ENCODE measurements at regions not wholly inside any gene's neighbourhood (a gene's known extent, or its start where the extent isn't known, plus 50 kb on each side); places are given as distances from the start of the nearest gene placed in this dataset.
"Not testable (repeated sequence)": the region's sequence is repeated elsewhere in the genome, so short reads cannot be mapped to it uniquely, and the experiment has no call there.

DNA sequence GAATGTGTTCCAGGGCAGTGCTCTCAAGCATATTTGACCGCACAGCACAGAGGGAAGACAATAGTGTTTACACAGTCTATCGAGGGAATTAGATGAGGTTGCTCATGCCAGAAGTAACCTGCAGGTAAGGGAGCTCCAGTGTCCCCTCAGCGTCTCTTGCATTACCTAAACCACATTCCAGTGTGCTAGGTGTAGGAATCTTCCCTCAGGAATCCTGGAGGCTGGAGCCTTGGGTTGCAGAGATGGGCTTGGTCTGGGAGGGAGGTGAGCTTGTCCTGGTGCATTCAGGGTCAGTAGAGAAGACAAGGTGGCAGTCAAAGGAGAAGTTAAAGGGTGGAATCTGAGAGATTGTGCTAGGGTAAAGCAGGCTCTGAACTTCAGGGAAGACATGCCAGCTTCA is 56.3 kb downstream of the SOX14 start:
- DNase-seq: no peak

DNA sequence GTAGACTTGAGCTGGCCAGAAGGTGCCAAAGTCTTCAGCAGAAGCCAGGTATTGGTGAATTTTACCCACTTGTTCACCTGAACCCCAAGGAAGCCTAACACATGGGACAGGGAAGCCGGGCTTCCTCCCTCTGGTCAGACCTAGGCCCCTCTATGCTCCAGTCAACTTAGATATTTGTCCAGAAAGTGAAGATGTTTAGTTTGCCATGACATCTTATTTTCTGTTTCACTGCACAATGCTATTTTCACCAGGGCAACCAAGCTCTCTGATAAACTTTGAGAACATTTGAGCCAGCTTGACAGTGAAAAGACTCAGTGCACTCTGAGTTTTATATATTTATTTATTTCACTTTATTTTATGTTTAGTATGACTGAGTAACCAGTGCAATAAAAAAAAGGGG is 71.0 kb downstream of the SOX14 start:
- DNase-seq: no peak

DNA sequence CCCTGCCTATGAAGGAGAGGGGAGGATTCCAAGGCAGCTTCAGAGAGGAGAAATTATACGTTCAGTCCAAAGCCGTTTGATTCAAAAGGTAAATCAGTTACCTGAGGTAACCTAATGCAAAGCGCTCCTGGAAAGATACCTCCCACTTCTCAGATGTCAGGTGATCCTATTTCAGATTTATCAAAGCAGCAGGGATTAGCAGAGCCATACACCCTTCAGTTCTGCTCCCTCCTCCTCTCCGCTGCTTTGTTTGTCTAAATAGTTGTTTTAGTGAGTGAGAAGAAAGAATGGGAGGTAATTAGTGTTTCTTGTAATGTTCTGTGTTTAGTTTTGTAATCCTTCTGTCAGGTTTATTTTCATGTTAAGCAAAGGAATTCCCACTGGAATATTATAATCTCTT is 81.1 kb downstream of the SOX14 start:
- DNase-seq: no peak

DNA sequence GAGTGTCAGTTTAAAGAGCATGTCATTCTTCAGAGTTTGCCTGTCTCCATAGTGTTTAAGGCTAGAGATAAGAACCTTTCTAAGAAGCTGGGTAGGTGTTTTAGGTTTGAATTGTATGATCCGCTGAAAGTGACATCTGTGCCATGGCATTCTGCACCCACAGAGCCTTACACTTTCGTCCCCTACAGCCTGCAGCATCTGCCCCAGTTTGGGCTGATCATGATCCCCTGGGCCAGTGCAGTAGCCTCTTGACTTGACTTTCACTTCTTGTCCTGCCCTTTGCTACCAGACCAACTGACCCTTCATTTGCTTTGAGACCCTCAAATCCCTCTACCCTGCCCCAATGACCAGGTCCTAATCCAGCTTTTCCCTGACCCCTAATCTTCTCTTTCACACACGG is 81.6 kb downstream of the SOX14 start:
- DNase-seq: no peak

DNA sequence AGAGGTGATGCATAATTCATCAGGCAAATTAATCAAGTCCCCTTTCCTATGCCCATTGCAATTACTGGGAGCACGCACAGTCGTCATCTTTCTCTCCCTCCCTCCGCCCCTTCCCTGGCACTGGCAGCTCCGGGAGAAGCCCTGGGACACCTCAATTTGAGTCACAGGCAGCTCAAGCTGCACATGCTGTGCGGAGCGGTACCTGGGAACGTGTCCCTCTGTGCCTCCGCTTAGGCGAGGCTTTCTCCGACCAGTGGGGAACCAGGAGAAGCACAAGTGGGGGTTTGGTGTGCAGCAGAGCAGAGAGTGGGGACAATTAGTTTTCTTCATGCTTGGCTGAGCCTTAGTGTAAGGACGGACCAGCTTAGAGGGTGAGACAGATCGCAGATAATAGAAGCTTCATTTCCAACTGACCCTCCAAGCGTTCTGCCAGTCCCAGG is 88.3 kb downstream of the SOX14 start:
- DNase-seq: no peak

DNA sequence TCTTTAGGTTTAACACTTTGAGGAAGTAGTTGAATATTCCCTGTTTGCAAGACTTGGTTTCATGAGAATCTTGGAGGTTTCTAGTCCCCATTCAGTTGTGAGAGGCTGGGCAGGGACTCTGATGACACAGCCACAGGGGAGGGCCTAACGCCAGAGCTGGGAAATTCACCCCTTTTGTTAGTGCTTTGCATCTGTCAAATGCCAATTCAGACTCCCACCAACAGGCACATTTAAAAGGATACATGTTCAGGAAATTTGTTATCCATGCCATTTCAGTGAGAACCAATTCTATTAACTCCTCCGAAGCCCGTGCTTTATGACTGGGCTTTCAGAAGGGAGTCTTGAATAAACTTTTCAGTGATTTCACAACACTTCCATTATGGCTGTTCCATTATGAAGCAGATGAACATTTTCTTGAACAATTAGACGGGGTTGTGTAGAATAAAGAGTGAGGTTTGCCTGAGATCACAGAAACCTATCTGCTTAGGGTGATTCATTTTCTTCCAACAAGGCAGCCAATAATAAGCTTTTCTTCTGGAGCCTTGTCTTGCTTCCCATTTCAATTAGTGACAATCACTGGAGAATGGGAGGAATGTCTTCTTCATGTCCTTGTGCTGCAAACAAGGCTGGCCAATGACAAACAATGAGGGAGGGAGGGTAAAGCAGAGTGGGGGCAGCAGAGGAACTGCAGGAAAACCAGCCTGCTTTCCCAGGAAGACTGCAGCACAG is 90.6 kb downstream of the SOX14 start:
- DNase-seq: no peak

DNA sequence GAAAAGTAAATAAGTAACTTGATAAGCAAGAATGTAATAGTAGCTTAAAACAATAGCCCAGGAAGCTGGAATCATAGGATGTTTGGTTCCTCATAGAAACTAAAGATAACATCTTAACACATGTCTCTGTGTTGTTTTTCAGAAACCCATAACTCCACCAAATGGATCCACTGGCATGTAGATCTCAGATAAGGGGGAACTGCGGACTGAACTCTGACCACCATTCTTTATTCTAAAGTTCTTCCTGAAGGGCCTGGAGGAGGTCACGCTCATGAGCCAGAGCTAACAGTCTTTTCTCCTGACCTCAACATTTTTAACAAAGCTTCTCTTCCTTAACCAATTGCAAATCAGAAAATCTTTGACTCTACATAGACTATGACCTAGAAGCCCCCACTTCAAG is 101.9 kb downstream of the SOX14 start:
- DNase-seq: no peak

DNA sequence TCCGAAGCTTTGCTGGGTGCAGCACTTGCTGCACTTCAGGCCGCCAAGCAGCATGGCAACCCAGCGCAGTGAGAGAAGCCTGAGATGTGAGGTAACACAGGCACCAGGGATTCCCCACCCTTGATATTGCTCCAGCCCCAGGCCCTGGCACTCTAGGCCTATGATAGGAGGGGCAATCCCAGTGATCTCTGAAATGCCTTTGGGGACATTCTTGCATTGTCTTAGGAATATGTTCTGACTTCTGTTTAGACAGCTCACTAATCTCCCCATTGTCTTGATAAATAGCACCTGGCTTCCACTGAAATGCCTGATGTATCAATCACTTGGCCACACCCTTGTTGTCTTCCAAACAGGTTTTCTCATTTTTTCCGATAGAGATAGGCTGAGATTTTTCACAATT is 102.8 kb downstream of the SOX14 start:
- DNase-seq: no peak

DNA sequence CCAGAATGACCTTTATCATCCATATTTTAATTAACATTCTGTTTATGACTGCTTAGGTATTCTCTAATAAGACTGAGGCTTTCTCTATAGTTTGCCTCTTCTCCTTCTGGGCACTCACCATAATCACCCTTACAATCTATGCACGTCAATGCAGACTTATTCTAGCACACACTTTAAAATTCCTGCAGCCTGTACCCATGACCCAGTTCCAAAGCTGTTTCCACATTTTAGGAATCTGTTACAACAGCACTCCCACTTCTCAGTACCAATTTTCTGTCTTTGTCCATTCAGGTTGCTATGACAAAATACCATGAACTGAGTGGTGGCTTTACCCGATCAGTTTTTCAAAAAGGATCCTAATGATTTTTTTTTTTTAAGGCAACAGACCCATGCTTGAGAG is 103.5 kb downstream of the SOX14 start:
- DNase-seq: no peak

DNA sequence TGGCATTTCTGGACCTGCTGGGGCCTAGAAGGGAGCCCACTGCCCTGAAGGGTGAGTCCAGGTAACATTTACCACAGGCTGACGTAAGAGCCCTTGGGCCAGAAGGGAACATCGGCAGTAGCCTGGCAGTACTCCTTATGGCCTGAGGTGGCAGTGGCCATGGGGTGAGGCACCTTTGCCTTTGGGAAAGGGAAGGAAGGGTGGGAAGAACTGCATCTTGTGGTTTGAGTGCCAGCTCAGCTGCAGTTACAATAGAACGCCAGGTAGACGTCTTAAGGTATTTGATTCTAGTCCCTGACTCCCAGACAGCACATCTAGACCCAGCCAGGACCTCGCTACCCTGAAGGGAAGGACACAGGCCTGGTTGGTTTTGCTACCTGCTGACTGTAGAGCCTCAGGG is 104.9 kb downstream of the SOX14 start:
- DNase-seq: no peak

DNA sequence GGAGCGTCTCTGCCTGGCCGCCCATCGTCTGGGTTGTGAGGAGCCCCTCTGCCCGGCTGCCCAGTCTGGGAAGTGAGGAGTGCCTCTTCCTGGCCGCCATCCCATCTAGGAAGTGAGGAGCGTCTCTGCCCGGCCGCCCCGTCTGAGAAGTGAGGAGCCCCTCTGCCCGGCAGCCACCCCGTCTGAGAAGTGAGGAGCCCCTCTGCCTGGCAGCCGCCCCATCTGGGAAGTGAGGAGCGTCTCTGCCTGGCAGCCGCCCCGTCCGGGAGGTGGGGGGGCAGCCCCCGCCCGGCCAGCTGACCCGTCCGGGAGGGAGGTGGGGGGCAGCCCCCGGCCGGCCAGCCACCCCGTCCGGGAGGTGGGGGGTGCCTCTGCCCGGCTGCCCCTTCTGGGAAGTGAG is 108.5 kb downstream of the SOX14 start:
- not testable (repeated sequence) for DNase-seq

DNA sequence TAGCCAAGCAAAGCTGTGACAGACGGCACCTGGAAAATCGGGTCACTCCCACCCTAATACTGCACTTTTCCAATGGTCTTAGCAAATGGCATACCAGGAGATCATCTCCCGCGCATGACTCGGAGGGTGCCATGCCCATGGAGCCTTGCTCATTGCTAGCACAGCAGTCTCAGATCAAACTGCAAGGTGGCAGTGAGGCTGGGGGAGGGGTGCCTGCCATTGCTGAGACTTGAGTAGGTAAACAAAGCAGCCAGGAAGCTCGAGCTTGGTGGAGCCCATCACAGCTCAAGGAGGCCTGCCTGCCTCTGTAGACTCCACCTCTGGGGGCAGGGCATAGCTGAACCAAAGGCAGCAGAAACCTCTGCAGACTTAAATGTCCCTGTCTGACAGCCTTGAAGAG is 113.1 kb upstream of the CLDN18 start:
- not testable (repeated sequence) for DNase-seq

DNA sequence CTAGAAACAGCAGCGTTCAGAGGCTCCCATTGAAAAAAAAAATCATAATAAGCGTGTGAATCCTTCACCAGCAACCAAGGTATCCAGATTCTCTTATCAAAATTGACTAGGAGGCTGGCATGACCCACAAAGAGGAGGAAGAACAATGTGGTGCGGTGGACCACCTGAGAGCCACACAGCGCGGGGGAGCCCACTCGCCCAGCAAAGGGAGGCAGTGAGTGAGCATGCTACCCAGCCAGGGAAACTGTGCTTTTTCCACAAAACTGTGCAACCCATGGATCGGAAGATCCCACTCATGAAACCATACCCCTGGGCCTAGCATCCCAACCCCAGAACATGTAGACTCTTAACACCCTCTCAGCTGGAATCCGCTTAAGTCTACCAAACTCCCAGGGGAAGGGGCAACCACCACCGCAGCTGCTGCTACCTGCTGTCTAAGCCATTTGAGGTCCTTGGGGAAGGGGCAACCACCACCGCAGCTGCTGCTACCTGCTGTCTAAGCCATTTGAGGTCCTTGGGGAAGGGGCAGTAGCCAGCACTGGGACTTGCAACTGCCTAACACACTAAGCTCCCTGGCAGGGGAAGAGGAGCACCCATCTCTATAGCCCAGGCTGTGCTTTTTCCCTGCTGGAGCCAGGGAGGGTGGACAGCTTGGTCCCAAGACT is 102.8 kb upstream of the CLDN18 start:
- no peak for DNase-seq

DNA sequence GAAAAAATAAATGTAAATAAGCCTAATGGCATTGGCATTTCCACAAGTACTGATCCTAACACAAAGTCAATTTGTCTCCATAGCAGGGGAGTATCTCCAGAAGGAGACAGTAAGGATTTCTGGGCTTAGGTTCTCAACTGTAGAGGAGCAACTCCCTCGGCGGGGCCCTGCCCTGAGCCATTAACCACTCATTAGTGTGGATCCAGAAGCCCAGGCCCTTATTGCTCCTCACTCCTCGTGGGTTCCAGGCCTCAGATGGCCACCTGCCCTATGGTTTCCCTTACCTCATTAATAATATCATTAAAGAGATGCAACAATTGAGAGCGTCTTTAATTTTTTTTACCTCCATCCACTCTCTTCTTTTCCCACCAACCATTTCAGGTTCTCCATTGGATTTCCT is 85.3 kb upstream of the CLDN18 start:
- no peak for DNase-seq

DNA sequence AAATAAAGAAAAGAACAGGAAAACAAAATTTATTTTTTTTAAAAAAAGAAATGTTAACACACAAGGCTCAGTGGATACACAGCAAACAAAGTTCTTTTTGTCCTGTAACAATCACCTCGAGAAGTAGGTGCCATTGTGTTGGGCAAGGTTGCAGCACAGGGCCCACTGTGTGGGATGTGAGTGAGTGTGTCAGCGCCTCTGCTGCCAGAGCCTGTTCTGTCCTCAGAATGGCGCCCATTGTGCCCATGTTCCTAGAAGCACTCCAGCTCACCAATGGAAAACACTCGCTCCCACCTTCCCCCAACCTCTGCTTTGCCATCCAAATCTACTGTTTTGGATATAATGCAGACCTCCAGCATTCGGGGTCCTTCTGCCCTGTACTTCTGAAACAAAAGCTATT is 84.9 kb upstream of the CLDN18 start:
- no peak for DNase-seq

DNA sequence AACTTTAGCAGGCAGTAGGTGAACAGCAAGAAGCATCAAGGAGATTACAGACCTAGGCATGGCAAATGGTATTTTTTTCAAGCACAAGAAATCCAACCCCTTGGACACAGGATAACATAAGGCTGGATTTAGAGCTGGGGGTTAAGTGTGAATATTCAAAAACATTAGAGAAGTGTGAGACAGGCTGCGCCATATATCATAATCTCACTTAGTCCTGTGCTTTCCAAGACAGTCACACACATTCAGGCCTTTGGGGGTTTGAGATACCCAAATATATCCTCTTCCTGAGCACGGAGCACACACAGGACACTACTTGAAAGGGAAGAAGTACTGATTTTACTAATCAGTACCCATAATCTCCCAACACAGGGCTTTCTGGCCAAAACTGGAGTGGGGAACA is 83.0 kb upstream of the CLDN18 start:
- no peak for DNase-seq

DNA sequence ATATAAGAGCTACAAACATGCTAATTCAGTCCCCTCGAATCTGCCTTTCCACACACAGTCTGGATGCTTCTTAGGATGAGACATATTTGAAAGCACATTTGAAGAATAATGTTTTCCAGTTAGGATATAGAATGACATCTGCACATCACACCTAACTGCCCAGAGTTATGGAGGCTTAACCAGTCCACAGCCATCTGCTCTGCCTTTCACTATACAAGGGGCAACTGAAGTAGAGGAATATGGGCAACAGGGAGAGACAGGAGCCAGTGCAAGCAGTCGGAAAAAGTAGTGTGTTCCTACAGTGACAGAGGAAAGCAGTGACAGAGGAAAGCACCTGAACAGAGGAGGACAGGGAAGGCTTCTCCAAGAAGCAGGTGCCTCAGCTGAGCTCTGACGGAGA is 79.0 kb upstream of the CLDN18 start:
- no peak for DNase-seq

DNA sequence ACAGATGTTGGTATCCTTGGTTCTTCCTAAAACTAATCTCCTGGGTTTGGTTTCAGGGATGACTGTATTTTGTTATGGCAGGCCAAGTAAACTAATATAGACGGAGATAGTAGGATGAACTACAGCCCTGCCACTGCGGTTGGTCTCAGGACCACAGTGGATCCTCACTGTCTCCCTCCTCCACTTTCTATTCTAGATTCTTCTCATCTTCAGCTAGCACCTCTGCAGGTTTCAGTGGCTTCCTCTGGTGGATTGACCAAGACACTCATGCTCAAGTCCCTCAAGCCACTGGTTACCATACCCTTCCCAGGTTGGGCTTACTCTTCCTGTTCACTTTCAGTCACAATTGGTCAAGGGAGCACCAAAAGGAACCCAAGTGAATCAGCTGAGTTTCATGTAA is 71.1 kb upstream of the CLDN18 start:
- DNase-seq: no peak

DNA sequence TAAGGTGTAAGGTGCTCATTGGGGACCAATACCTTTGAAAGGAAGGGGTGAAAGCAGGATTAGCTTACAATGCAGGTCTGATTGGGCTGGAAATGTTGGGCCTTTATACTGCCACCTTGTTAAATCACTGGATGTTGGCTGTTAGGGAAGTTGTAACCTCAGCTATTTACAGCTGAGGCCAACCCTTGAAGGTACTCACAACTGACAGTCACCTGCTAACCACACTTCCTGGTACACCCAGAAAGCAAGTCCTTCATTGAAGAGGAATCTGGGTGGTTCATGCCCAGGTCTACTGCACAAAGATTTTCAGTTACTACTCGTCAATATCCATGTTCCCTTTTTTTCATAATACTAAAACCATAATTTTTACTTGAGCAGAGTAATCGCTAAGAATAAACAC is 65.4 kb upstream of the CLDN18 start:
- no peak for DNase-seq

DNA sequence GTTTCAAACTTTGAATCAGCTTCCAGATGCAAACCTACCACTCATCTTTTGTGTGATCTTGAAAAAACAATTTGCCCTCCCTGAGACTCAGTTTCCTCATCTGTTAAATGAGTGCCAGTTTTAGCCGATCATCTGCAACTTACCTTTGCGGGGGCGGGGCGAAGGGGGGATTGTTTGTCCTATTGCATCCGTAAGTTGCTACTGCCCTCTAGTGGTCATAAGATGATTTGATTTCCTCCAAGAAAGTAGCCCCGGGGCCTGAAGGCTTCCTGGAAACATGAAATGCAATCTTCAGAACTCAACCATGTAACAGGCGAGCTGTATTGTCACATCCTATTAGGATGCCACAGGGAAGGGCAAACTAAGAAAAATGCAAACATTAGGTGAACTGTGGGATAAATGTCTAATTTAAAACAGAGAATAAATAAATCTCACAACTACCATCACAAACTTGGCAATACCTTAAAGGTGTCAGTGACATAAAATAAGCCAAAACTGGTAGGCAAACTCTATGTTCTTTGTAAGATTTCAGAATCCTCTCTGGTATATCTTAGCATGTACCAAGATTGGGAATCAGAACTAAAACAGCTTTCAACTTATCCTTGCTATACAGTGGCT is 63.5 kb upstream of the CLDN18 start:
- peak; percentile 45 for DNase-seq

DNA sequence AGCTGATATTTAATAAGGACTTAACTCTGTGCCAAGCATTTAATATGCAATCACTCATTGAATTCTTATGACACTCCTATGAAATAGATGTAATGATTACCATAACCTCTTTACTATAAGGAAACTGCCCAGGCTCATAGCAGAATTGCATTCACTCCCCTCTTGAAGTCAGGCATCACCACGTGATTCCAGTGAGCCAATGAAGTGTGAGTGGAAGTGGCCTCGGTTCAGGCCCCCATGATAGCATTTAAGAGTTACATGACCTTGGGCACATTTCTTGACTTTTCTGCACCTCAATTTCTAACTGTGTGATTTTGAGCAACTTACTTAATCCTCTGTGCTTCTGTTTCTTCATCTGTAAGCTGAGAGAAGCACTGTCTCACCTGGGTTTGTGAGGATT is 62.8 kb upstream of the CLDN18 start:
- DNase-seq: no peak

DNA sequence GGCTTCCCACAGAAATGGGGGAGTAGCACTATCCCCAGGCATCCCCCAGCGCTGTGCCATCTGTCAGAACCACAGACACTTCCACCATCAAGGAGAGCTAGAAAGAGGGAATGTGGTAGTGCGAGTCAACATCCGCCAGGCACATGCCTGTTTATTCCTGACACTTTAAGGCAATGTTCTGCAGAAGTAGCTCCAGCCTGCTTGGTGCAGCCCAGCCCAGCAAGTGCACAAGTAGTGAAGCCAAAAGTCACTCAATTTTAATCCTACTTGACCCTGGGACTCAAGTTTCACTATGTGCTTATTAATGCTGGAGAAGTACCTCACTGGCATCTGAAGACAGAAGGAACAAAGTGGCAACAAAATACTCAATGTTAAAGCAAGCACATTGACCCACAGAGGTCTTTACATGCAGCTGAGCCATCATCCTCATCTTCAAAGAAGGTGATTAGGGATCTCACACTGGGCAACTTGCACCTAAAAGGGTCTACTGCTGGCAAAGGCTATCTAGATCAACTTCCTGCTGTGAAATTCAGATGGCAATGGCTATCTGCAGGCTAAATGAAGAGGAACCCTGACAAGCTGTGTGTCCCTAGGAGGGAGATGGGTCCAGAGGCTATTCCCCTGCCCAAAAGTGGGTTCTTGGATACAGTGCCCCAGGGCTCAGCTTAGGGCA is 61.4 kb upstream of the CLDN18 start:
- no peak for DNase-seq

DNA sequence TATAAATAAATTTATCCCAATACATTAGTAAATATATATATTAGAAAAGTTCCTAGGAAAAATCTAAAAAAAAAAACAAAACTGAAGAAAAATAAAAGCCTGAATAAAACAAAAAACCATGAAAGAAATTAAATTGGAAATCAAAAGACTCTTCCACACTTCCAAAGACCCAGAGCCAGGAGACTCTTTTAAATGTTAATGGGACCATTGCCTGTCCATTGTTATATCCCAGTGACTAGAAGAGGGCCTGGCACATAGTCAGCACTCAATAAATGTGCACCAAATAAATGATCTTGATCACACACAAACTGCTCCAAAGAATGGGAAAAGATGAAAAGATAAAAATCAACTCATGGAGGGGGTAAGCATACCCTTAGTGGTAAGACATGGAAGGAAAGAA is 51.3 kb upstream of the CLDN18 start:
- DNase-seq: no peak

Data from fibroblast of skin of abdomen (primary cell).